ENCODE measurements at regions not wholly inside any gene's neighbourhood (a gene's known extent, or its start where the extent isn't known, plus 50 kb on each side); places are given as distances from the start of the nearest gene placed in this dataset.

- TF ChIP-seq RFX5 (IDR thresholded peaks at IDR 0.05; ENCODE audit: low read depth, low read length), result no peak
Observed at GRCh38 chr1:34322969-34323368, 146.3 kb downstream of the C1orf94 start (continued).

- Histone ChIP-seq H3K36me3 (ENCODE audit: control insufficient read depth, insufficient read depth, low read length) (no peaks in the 10 kb centered on the region), H3K9me3 (replicated peaks; ENCODE audit: control insufficient read depth, insufficient read depth, low read depth, low read length) (no peaks in the 10 kb centered on the region), H3K4me2 (ENCODE audit: insufficient read depth, low read length) (no peak overlapping the region), H3K4me1 (replicated peaks in 1 of 2; ENCODE audit: control insufficient read depth in 2 of 2, insufficient read depth in 2 of 2, low read length in 2 of 2) (no peaks in the 10 kb centered on the region), H3K79me2 (ENCODE audit: control insufficient read depth, insufficient read depth, low read length) (no peaks in the 10 kb centered on the region), H3K9ac (ENCODE audit: insufficient read depth in 1 of 2, low read depth in 2 of 2, low read length in 2 of 2) (no peak overlapping the region), H2AFZ (ENCODE audit: low read depth, low read length) (no peak overlapping the region), H3K9me1 (ENCODE audit: control insufficient read depth, insufficient read depth, low read length) (peaks cover 3% of the 10 kb centered on the region), H3K4me3 (no peak overlapping the region), H4K20me1 (replicated peaks; ENCODE audit: control insufficient read depth, insufficient read depth, low read length) (no peaks in the 10 kb centered on the region), H3K27ac (ENCODE audit: extremely low read depth, low read depth, low read length) (no peak overlapping the region), H3K27me3 (ENCODE audit: control insufficient read depth in 2 of 2, insufficient read depth in 2 of 2, low read length in 2 of 2) (peaks cover 3 to 14% of the 10 kb centered on the region in 2 experiments; a peak in 3 of 5 replicates)
- intact Hi-C loops (cut with micrococcal nuclease), result no loop called here
- no peak for FAIRE-seq
- no peak for ATAC-seq
- 2% methylated on average over 10 of the region's 10 CpGs for WGBS (ENCODE audit: insufficient coverage, low coverage, missing lambda C conversion rate)
- no peak for TF ChIP-seq HDAC1 (IDR thresholded peaks at IDR 0.05)
- TF ChIP-seq SAFB2 (IDR thresholded peaks at IDR 0.05; ENCODE audit: borderline replicate concordance, low read depth, low read length, severe bottlenecking), result no peak
- no peak for TF ChIP-seq E2F3 (CRISPR knock-in tag; IDR thresholded peaks at IDR 0.05)
- TF ChIP-seq ZKSCAN3 (CRISPR knock-in tag; IDR thresholded peaks at IDR 0.05), result no peak
- no peak for TF ChIP-seq KLF10 (CRISPR knock-in tag; IDR thresholded peaks at IDR 0.05)
- no peak for TF ChIP-seq STAG1 (CRISPR knock-in tag; IDR thresholded peaks at IDR 0.05; ENCODE audit: borderline replicate concordance)
- no peak for TF ChIP-seq ARID3B (CRISPR knock-in tag; IDR thresholded peaks at IDR 0.05; ENCODE audit: borderline replicate concordance)
- no peak for TF ChIP-seq CCNT2 (IDR thresholded peaks at IDR 0.05; ENCODE audit: borderline replicate concordance, extremely low read depth, insufficient read length, low read depth, low read length)
- TF ChIP-seq HMG20B (CRISPR knock-in tag; IDR thresholded peaks at IDR 0.05), result no peak
- TF ChIP-seq SNAPC5 (CRISPR knock-in tag; IDR thresholded peaks at IDR 0.05), result no peak
- no peak for TF ChIP-seq THRA (IDR thresholded peaks at IDR 0.05)
- TF ChIP-seq NFE2 (IDR thresholded peaks at IDR 0.05; ENCODE audit: low read depth), result no peak
- POLR2A ChIA-PET, result no interaction called here
- CTCF ChIA-PET (ENCODE audit: low intra/inter-chr PET ratio), result no interaction called here
- no peak for DNase-seq (ENCODE audit: extremely low read depth in 1 of 4, low spot score in 3 of 4)
- in situ Hi-C loops (cut with MboI), result no loop called here
- BruUV-seq (replicated peaks), result no TSS peak
Observed at GRCh38 chr1:34324879-34325440, 148.3 kb downstream of the C1orf94 start.

Measured in K562 (cell line).